ENCODE measurements at regions not wholly inside any gene's neighbourhood (a gene's known extent, or its start where the extent isn't known, plus 50 kb on each side); places are given as distances from the start of the nearest gene placed in this dataset.

DNA sequence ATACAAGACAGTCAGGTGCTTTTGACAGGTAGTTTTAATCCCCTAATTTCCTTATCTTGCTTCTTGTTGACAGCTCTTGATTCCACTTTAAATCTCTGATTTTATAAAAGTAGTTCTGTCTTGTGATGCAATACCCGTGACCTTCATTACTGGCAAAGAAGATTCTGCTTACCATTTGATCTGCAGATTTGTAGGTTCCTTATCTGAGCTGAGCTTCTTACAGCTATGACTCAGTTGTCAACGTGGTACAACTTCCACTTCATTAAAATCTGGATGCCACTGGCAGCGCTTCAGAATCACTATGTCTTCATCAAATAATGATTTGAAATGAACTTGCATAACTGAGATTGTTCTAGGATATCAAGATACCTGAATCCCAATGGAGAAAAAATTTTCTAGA lies 543.6 kb upstream of the B3GALT2 start:
- TF ChIP-seq POLR2AphosphoS5 (IDR thresholded peaks at IDR 0.05; ENCODE audit: low read depth, low read length), result no peak
- TF ChIP-seq TAF1 (IDR thresholded peaks at IDR 0.05; ENCODE audit: borderline replicate concordance, insufficient read depth, low read length), result no peak
- TF ChIP-seq, protein P1, sequence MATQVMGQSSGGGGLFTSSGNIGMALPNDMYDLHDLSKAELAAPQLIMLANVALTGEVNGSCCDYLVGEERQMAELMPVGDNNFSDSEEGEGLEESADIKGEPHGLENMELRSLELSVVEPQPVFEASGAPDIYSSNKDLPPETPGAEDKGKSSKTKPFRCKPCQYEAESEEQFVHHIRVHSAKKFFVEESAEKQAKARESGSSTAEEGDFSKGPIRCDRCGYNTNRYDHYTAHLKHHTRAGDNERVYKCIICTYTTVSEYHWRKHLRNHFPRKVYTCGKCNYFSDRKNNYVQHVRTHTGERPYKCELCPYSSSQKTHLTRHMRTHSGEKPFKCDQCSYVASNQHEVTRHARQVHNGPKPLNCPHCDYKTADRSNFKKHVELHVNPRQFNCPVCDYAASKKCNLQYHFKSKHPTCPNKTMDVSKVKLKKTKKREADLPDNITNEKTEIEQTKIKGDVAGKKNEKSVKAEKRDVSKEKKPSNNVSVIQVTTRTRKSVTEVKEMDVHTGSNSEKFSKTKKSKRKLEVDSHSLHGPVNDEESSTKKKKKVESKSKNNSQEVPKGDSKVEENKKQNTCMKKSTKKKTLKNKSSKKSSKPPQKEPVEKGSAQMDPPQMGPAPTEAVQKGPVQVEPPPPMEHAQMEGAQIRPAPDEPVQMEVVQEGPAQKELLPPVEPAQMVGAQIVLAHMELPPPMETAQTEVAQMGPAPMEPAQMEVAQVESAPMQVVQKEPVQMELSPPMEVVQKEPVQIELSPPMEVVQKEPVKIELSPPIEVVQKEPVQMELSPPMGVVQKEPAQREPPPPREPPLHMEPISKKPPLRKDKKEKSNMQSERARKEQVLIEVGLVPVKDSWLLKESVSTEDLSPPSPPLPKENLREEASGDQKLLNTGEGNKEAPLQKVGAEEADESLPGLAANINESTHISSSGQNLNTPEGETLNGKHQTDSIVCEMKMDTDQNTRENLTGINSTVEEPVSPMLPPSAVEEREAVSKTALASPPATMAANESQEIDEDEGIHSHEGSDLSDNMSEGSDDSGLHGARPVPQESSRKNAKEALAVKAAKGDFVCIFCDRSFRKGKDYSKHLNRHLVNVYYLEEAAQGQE (IDR thresholded peaks at IDR 0.05; ENCODE audit: insufficient read depth in 1 of 2, low read depth in 2 of 2, low read length in 2 of 2), result no peak
- no peak for TF ChIP-seq SIN3A (IDR thresholded peaks at IDR 0.05; ENCODE audit: borderline replicate concordance, insufficient read depth, low read length)
